CD4-positive, alpha-beta T cell (primary cell): ENCODE measurements at regions not wholly inside any gene's neighbourhood (a gene's known extent, or its start where the extent isn't known, plus 50 kb on each side); places are given as distances from the start of the nearest gene placed in this dataset.

Source experiments
- ATAC-seq: fragments of 200-7000 bp; cut with Tn5 transposase; one replicate; pipeline ENCODE4 v1.10.0; 2022; ENCODE audit warnings: mild to moderate bottlenecking; ENCODE audit not compliant: poor library complexity
- CTCF ChIA-PET: fragments of 350-600 bp; sonication (Branson Sonifier 250); formaldehyde crosslinking; loops from one replicate; lab custom pipeline; 2021; ENCODE audit warnings: antibody characterized with exemption, inconsistent platforms; lab: Charles Lee
- POLR2A ChIA-PET: fragments of 350-600 bp; sonication (Branson Sonifier 250); formaldehyde crosslinking; loops from one replicate; lab custom pipeline; 2021; ENCODE audit warnings: antibody characterized with exemption, inconsistent platforms; lab: Charles Lee
- DNase-seq, 14 experiments: peaks; one replicate each; pipeline ENCODE4 v3.0.0-alpha.2; 2013 to 2020; ENCODE audit warnings: mixed read lengths in 2 of 14
- H3K27ac ChIP-seq, 2 donors: one replicate each; pipeline versions ENCODE4 v1.5.1 to v1.7.0; 2013; ENCODE audit warnings: low read length in 2 of 2, low read depth in 1 of 2, mild to moderate bottlenecking in 1 of 2
- H3K27me3 ChIP-seq, 2 experiments: 1 replicate in 1 of 2; 2 replicates in 1 of 2; pipeline versions ENCODE4 v1.6.1 to v1.7.0; 2013; ENCODE audit warnings: low read length in 2 of 2, control low read depth in 1 of 2, mild to moderate bottlenecking in 1 of 2, moderate library complexity in 1 of 2; ENCODE audit not compliant: insufficient read depth in 2 of 2, control insufficient read depth in 1 of 2
- H3K36me3 ChIP-seq: one replicate; pipeline ENCODE4 v1.6.1; 2013; ENCODE audit warnings: low read length, control low read depth; ENCODE audit not compliant: insufficient read depth
- H3K4me1 ChIP-seq: one replicate; pipeline ENCODE4 v1.6.1; 2013; ENCODE audit warnings: low read length, control low read depth; ENCODE audit not compliant: insufficient read depth
- H3K4me3 ChIP-seq: one replicate; pipeline ENCODE4 v1.5.1; 2013; ENCODE audit warnings: mild to moderate bottlenecking, low read length, moderate library complexity
- H3K9me3 ChIP-seq, 2 experiments: 1 replicate in 1 of 2; 2 replicates in 1 of 2; pipeline versions ENCODE4 v1.6.1 to v1.7.0; 2013; ENCODE audit warnings: low read length in 2 of 2, mild to moderate bottlenecking in 2 of 2, control low read depth in 1 of 2, moderate library complexity in 1 of 2; ENCODE audit not compliant: control insufficient read depth in 1 of 2, insufficient read depth in 1 of 2
- H3K27ac Mint-ChIP-seq: one replicate; pipeline ENCODE4 v1.8.0; 2020; ENCODE audit warnings: mixed read lengths
- H3K27me3 Mint-ChIP-seq: one replicate; pipeline ENCODE4 v1.8.0; 2021; ENCODE audit warnings: mixed read lengths
- H3K36me3 Mint-ChIP-seq: one replicate; pipeline ENCODE4 v1.8.0; 2021; ENCODE audit warnings: low read depth, mixed read lengths
- H3K4me1 Mint-ChIP-seq: one replicate; pipeline ENCODE4 v1.8.0; 2021; ENCODE audit warnings: low read depth, mixed read lengths
- H3K4me3 Mint-ChIP-seq: one replicate; pipeline ENCODE4 v1.8.0; 2020; ENCODE audit warnings: mild to moderate bottlenecking, mixed read lengths
- H3K9me3 Mint-ChIP-seq: one replicate; pipeline ENCODE4 v1.8.0; 2020; ENCODE audit warnings: mixed read lengths
- CTCF ChIP-seq: fragments of 200-600 bp; IDR thresholded peaks from one replicate; pipeline ENCODE4 v1.8.0; 2022; ENCODE audit warnings: antibody characterized with exemption, mild to moderate bottlenecking
- intact Hi-C, 2 experiments: fragments of 100-400 bp; cut with DNase I in 1 of 2; cut with micrococcal nuclease in 1 of 2; formaldehyde crosslinking; loops; one replicate each; pipeline versions ENCODE4 v1.15.1 to v1.9.0; 2023 to 2025; cut with DNase I, micrococcal nuclease

GRCh38 chr12:76636121-76636692 is 76.6 kb upstream of the OSBPL8 start:
- H3K27ac Mint-ChIP-seq = no peak overlapping the region
- H3K4me1 Mint-ChIP-seq = no peaks in the 10 kb centered on the region
- Histone ChIP-seq H3K27me3 (no peaks in the 10 kb centered on the region), H3K4me3 (no peak overlapping the region), H3K9me3 (no peaks in the 10 kb centered on the region), H3K4me1 (no peaks in the 10 kb centered on the region), H3K36me3 (no peaks in the 10 kb centered on the region), H3K27ac (no peak overlapping the region)
- CTCF ChIA-PET = interaction anchor here (1.1 kb wide), 1 partner anchor 155 kb away, joined by 3 read pairs; no protein-coding TSS in a partner anchor
- H3K9me3 Mint-ChIP-seq = no peaks in the 10 kb centered on the region
- no peak overlapping the region for H3K4me3 Mint-ChIP-seq
- intact Hi-C loops = no loop called here
- POLR2A ChIA-PET = no interaction called here
- no peaks in the 10 kb centered on the region for H3K36me3 Mint-ChIP-seq
- H3K27me3 Mint-ChIP-seq = no peaks in the 10 kb centered on the region
- ATAC-seq (no peak), DNase-seq (no peak)
- TF ChIP-seq CTCF = no peak

GRCh38 chr12:76637807-76638206 is 78.2 kb upstream of the OSBPL8 start:
- H3K27me3 ChIP-seq = no peaks in the 10 kb centered on the region

GRCh38 chr12:76639646-76640045 is 80.1 kb upstream of the OSBPL8 start:
- Mint-ChIP-seq H3K4me3 (no peak overlapping the region), H3K27me3 (no peaks in the 10 kb centered on the region), H3K4me1 (no peaks in the 10 kb centered on the region), H3K9me3 (no peaks in the 10 kb centered on the region), H3K27ac (no peak overlapping the region), H3K36me3 (no peaks in the 10 kb centered on the region)
- Histone ChIP-seq H3K4me3 (no peak overlapping the region), H3K36me3 (no peaks in the 10 kb centered on the region), H3K4me1 (no peaks in the 10 kb centered on the region), H3K27ac (no peak overlapping the region), H3K27me3 (no peaks in the 10 kb centered on the region), H3K9me3 (no peaks in the 10 kb centered on the region)
- ATAC-seq (no peak), DNase-seq (no peak)
- intact Hi-C loops = no loop called here
- POLR2A ChIA-PET = no interaction called here
- CTCF ChIA-PET = no interaction called here
- no peak for TF ChIP-seq CTCF

More at GRCh38 chr12:76637807-76638206, 78.2 kb upstream of the OSBPL8 start:
- TF ChIP-seq CTCF = no peak
- ChIA-PET POLR2A (no interaction called here), CTCF (no interaction called here)
- Mint-ChIP-seq H3K27me3 (no peaks in the 10 kb centered on the region), H3K36me3 (no peaks in the 10 kb centered on the region), H3K9me3 (no peaks in the 10 kb centered on the region), H3K4me1 (no peaks in the 10 kb centered on the region), H3K4me3 (no peak overlapping the region), H3K27ac (no peak overlapping the region)
- no peak overlapping the region for H3K27ac ChIP-seq
- ATAC-seq (no peak), DNase-seq (no peak)
- H3K4me3 ChIP-seq = no peak overlapping the region
- H3K9me3 ChIP-seq = no peaks in the 10 kb centered on the region
- no peaks in the 10 kb centered on the region for H3K36me3 ChIP-seq
- intact Hi-C loops = no loop called here
- no peaks in the 10 kb centered on the region for H3K4me1 ChIP-seq
